ENCODE measurements at regions not wholly inside any gene's neighbourhood (a gene's known extent, or its start where the extent isn't known, plus 50 kb on each side); places are given as distances from the start of the nearest gene placed in this dataset.

GRCh38 chr4:177006331-177006730, 213.6 kb upstream of the VEGFC start:
- no peak for DNase-seq
- no peak for TF ChIP-seq CTCF (IDR thresholded peaks at IDR 0.05; ENCODE audit: partially characterized antibody, unreplicated experiment)
- Mint-ChIP-seq H3K4me1 (ENCODE audit: low read depth, unreplicated experiment) (no peaks in the 10 kb centered on the region), H3K27ac (ENCODE audit: unreplicated experiment) (no peak overlapping the region), H3K27me3 (ENCODE audit: unreplicated experiment) (no peaks in the 10 kb centered on the region), H3K4me3 (ENCODE audit: unreplicated experiment) (no peak overlapping the region), H3K9me3 (ENCODE audit: unreplicated experiment) (no peaks in the 10 kb centered on the region), H3K36me3 (ENCODE audit: unreplicated experiment) (no peaks in the 10 kb centered on the region)

GRCh38 chr4:177008071-177008835, 215.5 kb upstream of the VEGFC start:
- H3K4me3 Mint-ChIP-seq (ENCODE audit: unreplicated experiment), result no peak overlapping the region
- H3K27ac Mint-ChIP-seq (ENCODE audit: unreplicated experiment), result no peak overlapping the region
- H3K27me3 Mint-ChIP-seq (ENCODE audit: unreplicated experiment), result no peaks in the 10 kb centered on the region
- no peak for DNase-seq
- no peaks in the 10 kb centered on the region for H3K4me1 Mint-ChIP-seq (ENCODE audit: low read depth, unreplicated experiment)
- TF ChIP-seq CTCF (IDR thresholded peaks at IDR 0.05; ENCODE audit: partially characterized antibody, unreplicated experiment), result no peak
- no peaks in the 10 kb centered on the region for H3K9me3 Mint-ChIP-seq (ENCODE audit: unreplicated experiment)
- H3K36me3 Mint-ChIP-seq (ENCODE audit: unreplicated experiment), result peaks cover 2% of the 10 kb centered on the region

GRCh38 chr4:177008836-177009501, 216.2 kb upstream of the VEGFC start:
- H3K4me3 Mint-ChIP-seq (ENCODE audit: unreplicated experiment), result no peak overlapping the region
- H3K4me1 Mint-ChIP-seq (ENCODE audit: low read depth, unreplicated experiment), result no peaks in the 10 kb centered on the region
- H3K36me3 Mint-ChIP-seq (ENCODE audit: unreplicated experiment), result peaks cover 7% of the 10 kb centered on the region
- no peak for TF ChIP-seq CTCF (IDR thresholded peaks at IDR 0.05; ENCODE audit: partially characterized antibody, unreplicated experiment)
- peaks cover 2% of the 10 kb centered on the region for H3K9me3 Mint-ChIP-seq (ENCODE audit: unreplicated experiment)
- no peak overlapping the region for H3K27ac Mint-ChIP-seq (ENCODE audit: unreplicated experiment)
- H3K27me3 Mint-ChIP-seq (ENCODE audit: unreplicated experiment), result no peaks in the 10 kb centered on the region
- DNase-seq, result no peak

- DNase-seq, result no peak
- Mint-ChIP-seq H3K27ac (ENCODE audit: unreplicated experiment) (no peak overlapping the region), H3K27me3 (ENCODE audit: unreplicated experiment) (no peaks in the 10 kb centered on the region), H3K4me1 (ENCODE audit: low read depth, unreplicated experiment) (no peaks in the 10 kb centered on the region), H3K9me3 (ENCODE audit: unreplicated experiment) (peaks cover 2% of the 10 kb centered on the region), H3K36me3 (ENCODE audit: unreplicated experiment) (peaks cover 7% of the 10 kb centered on the region), H3K4me3 (ENCODE audit: unreplicated experiment) (no peak overlapping the region)
- no peak for TF ChIP-seq CTCF (IDR thresholded peaks at IDR 0.05; ENCODE audit: partially characterized antibody, unreplicated experiment)
These were observed 217.7 kb upstream of the VEGFC start for GRCh38 chr4:177010418-177010817.

GRCh38 chr4:177012918-177013545, 220.3 kb upstream of the VEGFC start:
- Mint-ChIP-seq H3K9me3 (ENCODE audit: unreplicated experiment) (peaks cover 2% of the 10 kb centered on the region), H3K4me3 (ENCODE audit: unreplicated experiment) (no peak overlapping the region), H3K27ac (ENCODE audit: unreplicated experiment) (no peak overlapping the region), H3K4me1 (ENCODE audit: low read depth, unreplicated experiment) (peaks cover 4% of the 10 kb centered on the region), H3K27me3 (ENCODE audit: unreplicated experiment) (no peaks in the 10 kb centered on the region), H3K36me3 (ENCODE audit: unreplicated experiment) (peaks cover 7% of the 10 kb centered on the region)
- DNase-seq, result no peak
- no peak for TF ChIP-seq CTCF (IDR thresholded peaks at IDR 0.05; ENCODE audit: partially characterized antibody, unreplicated experiment)
